ENCODE measurements at regions not wholly inside any gene's neighbourhood (a gene's known extent, or its start where the extent isn't known, plus 50 kb on each side); places are given as distances from the start of the nearest gene placed in this dataset.

DNA sequence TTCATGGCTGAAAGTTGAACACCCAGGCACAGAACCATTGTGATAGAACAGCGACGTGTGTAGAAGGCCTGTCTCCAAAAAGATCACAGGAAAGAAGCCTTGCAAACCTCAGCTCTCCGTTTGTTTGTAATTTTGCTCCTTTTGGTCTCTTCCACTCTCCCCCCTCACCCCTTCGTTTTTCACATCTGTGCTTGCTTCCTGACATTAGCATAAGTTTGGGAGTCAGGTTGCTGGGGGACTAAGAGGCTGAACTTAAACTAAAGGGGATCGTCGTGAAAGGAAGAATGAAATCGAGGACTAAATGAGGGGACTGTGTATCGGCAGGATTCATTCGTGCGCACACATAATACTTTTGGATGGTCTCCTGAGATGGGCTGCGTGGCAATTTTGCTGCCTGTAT is 200.6 kb downstream of the BCAT1 start:
- 94% methylated on average over 11 of the region's 11 CpGs for WGBS (ENCODE audit: low lambda C conversion rate)
- H3K9ac ChIP-seq (ENCODE audit: insufficient read depth, low read depth, low read length) = no peak overlapping the region
- peaks cover 71% of the 10 kb centered on the region for H3K4me1 ChIP-seq (ENCODE audit: insufficient read depth, low read length)
- DNase-seq (ENCODE audit: low spot score) (no peak), ATAC-seq (no peak), FAIRE-seq (no peak)
- H3K27me3 ChIP-seq (ENCODE audit: control insufficient read depth in 1 of 2, insufficient read depth in 2 of 2, low read length in 2 of 2) = no peaks in the 10 kb centered on the region
- ChIA-PET CTCF (ENCODE audit: low intra/inter-chr PET ratio, low total read pairs) (no interaction called here), POLR2A (interaction anchor here (1.4 kb wide), 1 partner anchor 11 kb away, joined by 4 read pairs; no protein-coding TSS in a partner anchor)
- no peak overlapping the region for H3K4me2 ChIP-seq (ENCODE audit: low read depth, low read length)
- no peaks in the 10 kb centered on the region for H3K36me3 ChIP-seq (replicated peaks in 1 of 2; ENCODE audit: control insufficient read depth in 1 of 2, insufficient read depth in 2 of 2, low read length in 2 of 2)
- H3K4me3 ChIP-seq (replicated peaks in 1 of 3; ENCODE audit: insufficient read depth in 1 of 3, low read depth in 2 of 3, low read length in 3 of 3) = no peak overlapping the region
- no peak overlapping the region for H3K27ac ChIP-seq (ENCODE audit: extremely low read length, insufficient read depth, low read length)
- H3K79me2 ChIP-seq (ENCODE audit: insufficient read depth, low read length) = peaks cover 5% of the 10 kb centered on the region
- no peaks in the 10 kb centered on the region for H3K9me3 ChIP-seq (ENCODE audit: low read length)
- in situ Hi-C loops (cut with HindIII; ENCODE audit: extremely low pct_ligation_motif_present, low pct_unique_long_range_greater_than_20kb) = no loop called here
- H4K20me1 ChIP-seq (ENCODE audit: insufficient read depth, low read length) = no peaks in the 10 kb centered on the region
- intact Hi-C loops (cut with micrococcal nuclease; ENCODE audit: unreplicated experiment) = no loop called here
- H2AFZ ChIP-seq (ENCODE audit: low read length) = no peak overlapping the region
- BruUV-seq (replicated peaks) = no TSS peak
- no peak for TF ChIP-seq SRY (CRISPR knock-in tag; IDR thresholded peaks at IDR 0.05)

- Histone ChIP-seq H3K4me2 (ENCODE audit: low read depth, low read length) (no peak overlapping the region), H2AFZ (ENCODE audit: low read length) (no peak overlapping the region), H3K27me3 (ENCODE audit: control insufficient read depth in 1 of 2, insufficient read depth in 2 of 2, low read length in 2 of 2) (no peaks in the 10 kb centered on the region), H4K20me1 (ENCODE audit: insufficient read depth, low read length) (no peaks in the 10 kb centered on the region), H3K4me3 (replicated peaks in 1 of 3; ENCODE audit: insufficient read depth in 1 of 3, low read depth in 2 of 3, low read length in 3 of 3) (no peak overlapping the region), H3K79me2 (ENCODE audit: insufficient read depth, low read length) (peaks cover 1% of the 10 kb centered on the region), H3K36me3 (replicated peaks in 1 of 2; ENCODE audit: control insufficient read depth in 1 of 2, insufficient read depth in 2 of 2, low read length in 2 of 2) (no peaks in the 10 kb centered on the region), H3K9me3 (ENCODE audit: low read length) (no peaks in the 10 kb centered on the region), H3K9ac (ENCODE audit: insufficient read depth, low read depth, low read length) (no peak overlapping the region), H3K4me1 (ENCODE audit: insufficient read depth, low read length) (peaks cover 64% of the 10 kb centered on the region), H3K27ac (ENCODE audit: extremely low read length, insufficient read depth, low read length) (no peak overlapping the region)
- no peak for FAIRE-seq
- no TSS peak for BruUV-seq (replicated peaks)
- in situ Hi-C loops (cut with HindIII; ENCODE audit: extremely low pct_ligation_motif_present, low pct_unique_long_range_greater_than_20kb) (no loop called here), intact Hi-C loops (cut with micrococcal nuclease; ENCODE audit: unreplicated experiment) (no loop called here)
- POLR2A ChIA-PET = no interaction called here
- no peak for ATAC-seq
- TF ChIP-seq ZNF619 (CRISPR knock-in tag; IDR thresholded peaks at IDR 0.05) = no peak
- no peak for TF ChIP-seq ZNF772 (CRISPR knock-in tag; IDR thresholded peaks at IDR 0.05)
- no peak for TF ChIP-seq ZFP36L2 (CRISPR knock-in tag; IDR thresholded peaks at IDR 0.05)
- TF ChIP-seq SMAD3 (CRISPR knock-in tag; IDR thresholded peaks at IDR 0.05) = no peak
- 79% methylated on average over 2 of the region's 2 CpGs for WGBS (ENCODE audit: low lambda C conversion rate)
- DNase-seq (ENCODE audit: low spot score) = no peak
- CTCF ChIA-PET (ENCODE audit: low intra/inter-chr PET ratio, low total read pairs) = no interaction called here
Measured at GRCh38 chr12:24746864-24747263, 202.0 kb downstream of the BCAT1 start.

All from HepG2 (cell line).